NCI-H1436 (cell line): ENCODE measurements at regions not wholly inside any gene's neighbourhood (a gene's known extent, or its start where the extent isn't known, plus 50 kb on each side); places are given as distances from the start of the nearest gene placed in this dataset.

Experiments
- DNase-seq: peaks from one replicate; lab custom pipeline; 2025; lab: John Stamatoyannopoulos, UW

GRCh38 chr2:147468349-147468748 is 376.5 kb upstream of the ACVR2A start:
- no peak for DNase-seq

GRCh38 chr2:147467441-147467840 is 377.4 kb upstream of the ACVR2A start:
- no peak for DNase-seq

- no peak for DNase-seq
Observed at GRCh38 chr2:147464737-147465357, 380.0 kb upstream of the ACVR2A start.

DNA sequence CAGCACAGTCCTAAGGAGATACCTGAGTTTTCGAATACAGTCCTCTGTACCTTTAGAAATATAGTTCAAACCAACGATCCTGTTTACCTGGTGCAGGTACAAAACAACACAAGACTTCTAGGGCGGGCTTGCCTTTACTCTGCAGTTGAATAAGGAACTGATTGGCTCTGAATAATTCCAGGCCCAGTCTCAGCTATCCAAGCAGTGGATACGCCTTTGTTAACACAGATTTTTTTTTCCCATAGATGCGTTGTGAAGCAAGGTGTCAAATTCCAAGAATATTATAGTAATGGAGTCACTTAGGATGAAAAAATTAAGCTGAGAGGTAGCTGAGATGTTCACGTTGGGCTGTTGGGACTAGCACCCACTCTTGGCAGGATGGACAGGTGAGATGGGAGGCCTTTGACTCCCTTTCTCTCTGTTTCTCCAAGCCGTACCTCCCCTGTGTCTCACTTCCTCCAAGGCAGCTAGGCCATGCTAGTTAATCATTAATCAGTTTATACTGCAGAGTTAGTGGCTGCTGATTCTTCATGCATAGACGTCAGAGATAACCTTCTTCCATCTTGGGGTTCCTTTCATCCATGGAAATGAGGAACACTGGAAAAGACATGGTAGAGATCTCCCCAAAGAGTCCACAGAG is 380.8 kb upstream of the ACVR2A start:
- no peak for DNase-seq

DNA sequence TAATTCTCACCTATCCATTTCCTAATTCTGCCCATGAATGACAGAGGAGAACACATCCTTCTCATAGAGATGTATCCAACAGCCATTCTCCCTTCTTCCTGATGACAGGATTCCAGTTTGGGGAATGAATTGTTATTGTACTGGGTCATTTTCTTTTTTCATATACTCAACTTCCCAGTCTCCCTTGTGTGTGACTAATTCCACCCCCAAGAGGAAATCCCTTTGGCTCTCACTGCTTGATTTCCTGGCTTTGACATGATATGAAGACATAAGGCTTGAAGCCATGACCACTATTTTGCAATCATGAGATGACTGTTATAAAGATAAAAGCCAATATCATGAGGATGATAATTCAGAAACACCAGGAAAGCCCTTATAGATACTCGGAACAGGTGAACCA is 384.7 kb upstream of the ACVR2A start:
- DNase-seq: no peak

GRCh38 chr2:147456779-147457178 is 388.1 kb upstream of the ACVR2A start:
- peak; percentile 61 for DNase-seq

GRCh38 chr2:147451902-147452515 is 392.8 kb upstream of the ACVR2A start:
- no peak for DNase-seq

DNA sequence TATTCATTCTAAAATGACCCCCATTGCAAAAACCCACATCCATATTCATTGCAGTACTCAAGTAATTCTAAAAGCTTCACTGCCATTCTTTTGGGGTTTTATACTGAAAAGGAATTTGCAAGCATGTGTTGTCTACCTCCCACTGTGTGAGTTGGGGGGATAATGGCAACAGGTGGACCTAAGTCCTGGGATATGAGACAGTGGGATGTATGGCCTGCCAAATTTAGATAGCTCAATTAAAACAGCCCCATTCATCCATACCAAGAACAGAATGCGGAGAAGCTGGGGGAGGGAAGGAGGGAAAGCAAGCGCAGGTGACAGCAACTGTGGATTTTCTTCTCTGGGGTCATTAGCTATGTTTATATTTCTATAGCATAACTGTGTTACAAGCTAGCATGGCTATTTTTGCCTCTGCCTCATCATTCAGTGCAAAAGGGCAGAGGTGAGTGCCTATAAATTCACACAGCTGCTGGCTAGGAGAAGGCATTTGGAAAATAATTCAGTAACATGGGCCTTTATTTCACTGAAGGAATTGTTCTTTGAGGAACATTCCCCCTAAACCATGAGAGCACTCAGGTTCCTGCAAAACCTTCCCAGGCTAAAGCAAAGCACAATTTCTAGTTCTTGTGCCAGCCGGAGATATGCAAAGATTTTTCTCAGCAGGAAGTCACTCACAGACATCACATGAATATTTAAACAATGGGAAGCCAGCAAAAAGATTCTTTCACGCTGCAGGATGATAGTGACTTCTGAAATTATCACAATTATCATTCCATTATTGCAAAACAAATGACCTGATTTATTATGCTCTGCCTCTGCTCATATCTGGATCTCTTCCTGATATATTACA is 393.9 kb upstream of the ACVR2A start:
- no peak for DNase-seq

DNA sequence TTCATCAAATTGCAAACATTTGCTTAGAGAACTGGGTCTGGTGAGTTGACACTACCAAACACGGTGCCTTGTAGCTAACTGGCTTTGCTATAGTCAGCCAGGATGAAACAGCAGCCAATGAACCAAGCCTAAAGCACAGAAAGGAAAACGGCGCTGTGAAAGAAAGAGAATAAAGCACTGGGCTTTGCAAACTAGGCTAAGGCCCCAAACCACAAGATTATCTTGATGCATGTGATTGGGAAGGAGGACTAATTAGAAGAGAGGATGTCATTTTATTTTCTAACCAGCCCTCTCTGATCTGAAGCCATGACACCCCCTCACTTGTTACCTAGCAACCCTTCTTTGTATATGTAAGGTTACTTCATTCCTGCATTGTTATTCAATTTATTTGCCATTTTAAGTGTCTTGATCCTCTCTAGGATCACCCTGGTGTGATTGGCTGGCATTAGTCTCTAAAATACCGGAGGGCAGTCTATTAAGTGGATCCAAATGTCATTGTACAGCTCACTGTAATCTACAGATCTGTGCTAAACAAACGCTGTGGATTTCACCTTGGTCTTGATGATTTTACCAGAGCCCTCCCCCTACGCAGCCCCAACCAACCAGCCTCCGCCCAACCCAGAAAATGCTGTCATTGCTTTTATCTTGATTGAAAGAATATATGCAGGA is 395.4 kb upstream of the ACVR2A start:
- no peak for DNase-seq

DNA sequence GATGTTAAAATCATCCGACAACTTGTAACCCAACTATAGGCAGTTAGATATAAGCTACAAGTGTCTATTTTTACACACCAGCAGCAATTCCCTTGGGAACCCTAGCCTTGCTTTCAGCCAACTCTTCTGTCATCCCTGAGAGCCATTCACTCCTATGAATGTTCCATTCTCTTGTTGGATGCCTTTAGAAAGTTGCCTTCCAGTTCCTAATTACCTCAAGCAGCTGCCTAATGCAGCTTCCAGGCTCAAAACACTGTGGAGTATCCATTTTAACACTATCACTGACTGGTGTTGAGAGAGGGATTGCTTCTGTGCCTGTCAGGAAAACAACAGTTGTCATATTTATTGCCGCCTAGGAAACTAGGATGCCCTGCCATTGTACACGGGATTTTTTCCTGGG is 402.0 kb upstream of the ACVR2A start:
- DNase-seq: no peak

DNA sequence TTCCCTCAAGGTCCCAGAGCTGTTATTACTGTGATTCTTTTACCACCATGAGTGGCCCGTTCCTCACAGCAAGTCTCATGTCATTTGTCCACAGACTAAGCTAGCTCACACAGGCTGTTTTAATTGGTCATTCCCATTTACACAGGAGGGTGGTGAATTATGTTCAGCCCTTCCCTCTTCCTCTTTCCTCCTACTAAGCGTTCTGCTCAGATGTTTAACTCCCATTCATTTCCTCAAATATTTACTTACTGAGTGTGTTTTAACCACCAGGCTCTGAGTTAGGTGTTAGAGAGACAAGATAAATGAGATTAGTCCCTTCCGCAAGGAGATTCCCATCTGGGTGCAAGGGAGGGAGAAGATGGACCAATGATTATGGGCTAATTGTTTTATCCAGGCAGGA is 403.6 kb upstream of the ACVR2A start:
- no peak for DNase-seq

GRCh38 chr2:147440734-147441133 is 404.1 kb upstream of the ACVR2A start:
- DNase-seq: peak; percentile 66

DNA sequence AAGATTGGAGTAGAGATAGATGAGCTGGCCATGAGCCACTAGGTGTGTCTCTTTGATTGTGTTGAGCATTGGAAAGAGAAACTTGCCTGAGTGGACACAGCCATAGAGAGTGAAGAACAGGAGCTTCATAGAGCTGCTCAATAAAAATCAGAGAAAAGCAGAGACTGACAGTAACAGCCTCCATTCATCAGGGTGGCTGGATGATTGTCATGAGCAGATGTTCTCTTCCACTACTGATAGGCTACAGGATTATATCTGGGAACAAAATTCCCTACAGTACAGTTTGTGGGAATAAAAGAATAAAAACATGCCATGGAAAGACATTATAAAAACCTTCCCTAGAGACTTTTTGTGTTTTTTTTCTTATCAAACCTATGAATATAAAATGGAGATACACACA is 404.8 kb upstream of the ACVR2A start:
- no peak for DNase-seq

- no peak for DNase-seq
Observed at GRCh38 chr2:147438882-147439281, 405.9 kb upstream of the ACVR2A start.

- DNase-seq: no peak
Observed at GRCh38 chr2:147433822-147434221, 411.0 kb upstream of the ACVR2A start.

GRCh38 chr2:147430408-147430807 is 414.4 kb upstream of the ACVR2A start:
- DNase-seq: no peak

GRCh38 chr2:147428120-147428747 is 416.6 kb upstream of the ACVR2A start:
- DNase-seq: no peak

DNA sequence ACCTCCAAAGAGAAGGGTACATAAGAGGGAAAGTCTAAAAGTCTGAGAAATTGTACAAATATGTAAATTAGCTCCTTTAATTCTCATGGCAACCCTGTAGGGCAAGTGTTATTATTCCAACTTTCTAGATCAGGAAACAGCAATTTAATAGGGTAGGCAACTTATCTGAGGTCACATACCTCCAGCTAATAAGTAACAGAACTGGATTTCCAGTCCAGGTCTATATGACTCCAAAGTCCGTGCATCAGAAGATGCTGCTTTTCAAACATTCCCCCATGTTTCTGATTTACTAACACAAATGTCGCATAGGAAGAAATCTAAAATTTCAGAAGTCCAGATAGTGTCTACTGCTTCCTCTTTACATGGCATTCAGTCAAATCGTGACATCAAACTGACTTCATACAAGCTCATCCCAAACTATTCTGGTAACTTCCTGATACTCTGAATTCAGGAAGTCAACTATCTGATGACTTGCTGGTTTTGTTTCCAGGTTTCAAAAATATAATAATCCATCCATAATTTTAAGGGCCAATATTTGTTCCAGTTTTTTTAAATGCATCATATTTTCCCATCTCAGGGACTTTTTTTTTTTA is 419.3 kb upstream of the ACVR2A start:
- DNase-seq: no peak

- no peak for DNase-seq
Observed at GRCh38 chr2:147424766-147425165, 420.1 kb upstream of the ACVR2A start.

GRCh38 chr2:147420947-147421675 is 423.7 kb upstream of the ACVR2A start:
- DNase-seq: no peak

DNA sequence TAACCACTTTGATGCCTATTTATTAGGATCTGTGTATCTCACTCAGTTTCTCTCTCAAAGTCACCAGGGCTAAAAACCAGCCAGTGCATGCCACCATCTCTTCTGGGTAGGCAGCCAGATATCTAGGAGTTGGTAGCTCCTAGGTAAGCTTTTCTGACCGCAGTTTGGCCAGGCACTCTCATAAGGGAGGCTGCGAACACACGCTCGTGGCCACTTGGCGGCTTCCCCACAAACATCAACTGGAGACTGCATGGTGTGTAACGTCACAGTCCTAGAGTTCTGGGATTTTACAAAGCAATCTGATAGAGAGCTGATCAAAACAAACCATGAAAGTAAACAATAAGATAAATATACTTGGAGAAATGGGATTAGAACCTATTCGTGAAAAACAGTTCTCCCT is 424.3 kb upstream of the ACVR2A start:
- DNase-seq: no peak
